H1 (cell line): ENCODE measurements at regions not wholly inside any gene's neighbourhood (a gene's known extent, or its start where the extent isn't known, plus 50 kb on each side); places are given as distances from the start of the nearest gene placed in this dataset.

Experiments used
- CTCF ChIA-PET: fragments of 300-600 bp; sonication (Branson Sonifier 250); formaldehyde crosslinking; loops from one replicate; lab custom pipeline; 2021; ENCODE audit not compliant: partially characterized antibody; lab: Charles Lee
- POLR2A ChIA-PET: fragments of 300-600 bp; sonication (Branson Sonifier 250); formaldehyde crosslinking; loops from one replicate; lab custom pipeline; 2021; ENCODE audit warnings: inconsistent platforms; ENCODE audit not compliant: partially characterized antibody; lab: Charles Lee
- DNase-seq, 2 experiments: peaks; one replicate each; pipeline versions ENCODE4 v3.0.0 to v3.0.0-alpha.2; 2010 to 2022; ENCODE audit warnings: low spot score in 2 of 2, low read depth in 1 of 2, mixed read lengths in 1 of 2
- FAIRE-seq: peaks from 2 replicates; lab custom pipeline; 2011; peaks lifted over from hg19 to GRCh38; lab: Jason Lieb, UNC
- H2AFZ ChIP-seq: 2 replicates; pipeline ENCODE4 v1.8.1; 2012; ENCODE audit warnings: low read length, inconsistent platforms
- H2AK5ac ChIP-seq: 2 replicates; pipeline ENCODE4 v1.6.1; 2013; ENCODE audit warnings: low read depth, low read length
- H2BK120ac ChIP-seq: replicated peaks from 2 replicates; pipeline ENCODE3; 2013; ENCODE audit warnings: low read depth, low read length, inconsistent platforms
- H2BK12ac ChIP-seq: 2 replicates; pipeline ENCODE4 v1.6.1; 2013; ENCODE audit warnings: low read depth, low read length
- H2BK15ac ChIP-seq: 2 replicates; pipeline ENCODE4 v1.6.1; 2013; ENCODE audit warnings: low read length
- H2BK20ac ChIP-seq: 2 replicates; pipeline ENCODE4 v1.6.1; 2013; ENCODE audit warnings: low read length
- H2BK5ac ChIP-seq: 2 replicates; pipeline ENCODE4 v1.6.1; 2013; ENCODE audit warnings: low read depth, low read length
- H3K14ac ChIP-seq: 2 replicates; pipeline ENCODE4 v1.6.1; 2013; ENCODE audit warnings: inconsistent platforms; ENCODE audit not compliant: insufficient read length
- H3K18ac ChIP-seq: 2 replicates; pipeline ENCODE4 v1.6.1; 2013; ENCODE audit warnings: low read length; ENCODE audit errors: extremely low read depth
- H3K23ac ChIP-seq: 2 replicates; pipeline ENCODE4 v1.6.1; 2013; ENCODE audit warnings: inconsistent platforms; ENCODE audit not compliant: insufficient read length
- H3K23me2 ChIP-seq: 2 replicates; pipeline ENCODE4 v1.6.1; 2013; ENCODE audit warnings: low read depth, low read length
- H3K27ac ChIP-seq: 2 replicates; pipeline ENCODE4 v1.6.1; 2011; ENCODE audit warnings: low read depth, low read length, inconsistent platforms
- H3K27me3 ChIP-seq, 4 experiments: replicated peaks in 1 of 4; 1 replicate in 1 of 4; 2 replicates in 3 of 4; pipeline versions ENCODE4 v1.6.1 to v1.8.1; 2011 to 2013; ENCODE audit warnings: low read length in 3 of 4, mild to moderate bottlenecking in 3 of 4, inconsistent platforms in 2 of 4, mixed read lengths in 2 of 4, moderate library complexity in 1 of 4; ENCODE audit not compliant: control insufficient read depth in 3 of 4, insufficient read depth in 3 of 4; ENCODE audit errors: extremely low read depth in 1 of 4
- H3K36me3 ChIP-seq, 4 experiments: 2 replicates each; pipeline versions ENCODE4 v1.6.1 to v1.8.1; 2011 to 2013; ENCODE audit warnings: mild to moderate bottlenecking in 4 of 4, low read length in 3 of 4, moderate library complexity in 2 of 4, control low read depth in 1 of 4, inconsistent platforms in 1 of 4; ENCODE audit not compliant: insufficient read depth in 4 of 4, control insufficient read depth in 2 of 4
- H3K4ac ChIP-seq: replicated peaks from 2 replicates; pipeline ENCODE3; 2013; ENCODE audit warnings: low read length, low read depth, mixed read lengths, inconsistent platforms; ENCODE audit not compliant: insufficient read length
- H3K4me1 ChIP-seq, 4 experiments: replicated peaks in 1 of 4; 1 replicate in 1 of 4; 2 replicates in 3 of 4; pipeline versions ENCODE4 v1.6.1 to v1.8.1; 2011 to 2013; ENCODE audit warnings: low read length in 3 of 4, inconsistent platforms in 2 of 4, mixed read lengths in 1 of 4; ENCODE audit not compliant: insufficient read depth in 4 of 4, control insufficient read depth in 3 of 4
- H3K4me2 ChIP-seq, 2 experiments: 2 replicates each; pipeline versions ENCODE4 v1.6.1 to v1.8.1; 2011 to 2013; ENCODE audit warnings: low read depth in 2 of 2, low read length in 2 of 2, control low read depth in 1 of 2, inconsistent platforms in 1 of 2, mild to moderate bottlenecking in 1 of 2; ENCODE audit not compliant: insufficient read depth in 1 of 2
- H3K4me3 ChIP-seq, 4 experiments: fragments of 200-600, 300-600 bp in 1 of 4; sonication (generic), shearing (Covaris generic), sonication (Bioruptor Twin) in 1 of 4; 2 replicates each; pipeline versions ENCODE4 v1.5.1 to v1.8.1; 2011 to 2016; ENCODE audit warnings: low read length in 4 of 4, low read depth in 3 of 4, control low read depth in 2 of 4, inconsistent platforms in 2 of 4, mild to moderate bottlenecking in 2 of 4, mixed read lengths in 1 of 4, moderate library complexity in 1 of 4; ENCODE audit not compliant: insufficient read depth in 2 of 4; ENCODE audit errors: extremely low read depth in 1 of 4
- H3K56ac ChIP-seq: replicated peaks from 2 replicates; pipeline ENCODE3; 2013; ENCODE audit warnings: low read depth, mild to moderate bottlenecking, mixed read lengths, low read length, inconsistent platforms; ENCODE audit not compliant: insufficient read length
- H3K79me1 ChIP-seq: 2 replicates; pipeline ENCODE4 v1.6.1; 2013; ENCODE audit warnings: low read depth, low read length, control low read depth
- H3K79me2 ChIP-seq, 2 experiments: 2 replicates each; pipeline versions ENCODE4 v1.6.1 to v1.8.1; 2012 to 2013; ENCODE audit warnings: low read length in 2 of 2, mild to moderate bottlenecking in 2 of 2, inconsistent platforms in 1 of 2; ENCODE audit not compliant: insufficient read depth in 2 of 2, control insufficient read depth in 1 of 2
- H3K9ac ChIP-seq, 4 experiments: replicated peaks in 1 of 4; 1 replicate in 1 of 4; 2 replicates in 3 of 4; pipeline versions ENCODE4 v1.6.1 to v1.8.1; 2011 to 2013; ENCODE audit warnings: low read depth in 3 of 4, low read length in 3 of 4, control low read depth in 2 of 4, mild to moderate bottlenecking in 2 of 4, moderate library complexity in 2 of 4, inconsistent platforms in 1 of 4; ENCODE audit errors: extremely low read depth in 1 of 4
- H3K9me3 ChIP-seq, 2 experiments: 2 replicates each; pipeline versions ENCODE4 v1.6.1 to v1.8.1; 2012 to 2013; ENCODE audit warnings: mild to moderate bottlenecking in 2 of 2, moderate library complexity in 2 of 2, control low read depth in 1 of 2, inconsistent platforms in 1 of 2, low read depth in 1 of 2, low read length in 1 of 2, mixed read lengths in 1 of 2; ENCODE audit not compliant: insufficient read depth in 2 of 2
- H4K20me1 ChIP-seq, 2 experiments: replicated peaks in 1 of 2; 2 replicates each; pipeline versions ENCODE3 to v1.8.1; 2011 to 2013; ENCODE audit warnings: inconsistent platforms in 2 of 2, low read length in 2 of 2, mild to moderate bottlenecking in 1 of 2; ENCODE audit not compliant: insufficient read depth in 2 of 2, control insufficient read depth in 1 of 2
- H4K5ac ChIP-seq: 2 replicates; pipeline ENCODE4 v1.6.1; 2013; ENCODE audit warnings: low read length, low read depth, mixed read lengths, inconsistent platforms; ENCODE audit not compliant: insufficient read length
- H4K8ac ChIP-seq: 2 replicates; pipeline ENCODE4 v1.8.0; 2013; ENCODE audit warnings: mild to moderate bottlenecking, moderate library complexity, low read length, inconsistent platforms; ENCODE audit not compliant: insufficient read depth; ENCODE audit errors: extremely low read depth
- H4K91ac ChIP-seq: replicated peaks from 2 replicates; pipeline ENCODE3; 2013; ENCODE audit warnings: low read length, mixed read lengths, inconsistent platforms; ENCODE audit not compliant: insufficient read length
- GTF2F1 ChIP-seq: IDR thresholded peaks from 2 replicates; pipeline ENCODE4 v1.6.1; 2012; ENCODE audit warnings: low read depth, low read length, improper control_type of control experiment, borderline replicate concordance
- RAD21 ChIP-seq, 2 experiments: IDR thresholded peaks in 1 of 2; conservative IDR thresholded peaks in 1 of 2; 2 replicates each; pipeline ENCODE4 v1.6.1; 2011; ENCODE audit warnings: low read depth in 2 of 2, low read length in 2 of 2, improper control_type of control experiment in 1 of 2, inconsistent platforms in 1 of 2, mild to moderate bottlenecking in 1 of 2, moderate library complexity in 1 of 2
- RNF2 ChIP-seq: fragments of 200-900, 300-1000 bp; sonication (generic); IDR thresholded peaks from 2 replicates; pipeline ENCODE4 v1.7.1; 2016; ENCODE audit warnings: borderline replicate concordance, low read depth, mild to moderate bottlenecking, antibody characterized with exemption, low read length; ENCODE audit not compliant: poor library complexity, severe bottlenecking; ENCODE audit errors: missing control alignments
- WGBS, 2 experiments: shearing (Covaris generic) in 1 of 2; methylation state at CpG; one replicate each; pipeline versions ENCODE4 v1.1.6 to v1.1.7; 2013 to 2015; ENCODE audit warnings: low lambda C conversion rate in 2 of 2, mixed read lengths in 2 of 2, inconsistent platforms in 1 of 2, low coverage in 1 of 2, missing lambda C conversion rate in 1 of 2; ENCODE audit not compliant: insufficient replicate concordance in 2 of 2, insufficient coverage in 1 of 2, insufficient read length in 1 of 2; ENCODE audit errors: extremely low coverage in 1 of 2, missing lambda C conversion rate in 1 of 2; 5-methylcytosine and 5-hydroxymethylcytosine counted together

DNA sequence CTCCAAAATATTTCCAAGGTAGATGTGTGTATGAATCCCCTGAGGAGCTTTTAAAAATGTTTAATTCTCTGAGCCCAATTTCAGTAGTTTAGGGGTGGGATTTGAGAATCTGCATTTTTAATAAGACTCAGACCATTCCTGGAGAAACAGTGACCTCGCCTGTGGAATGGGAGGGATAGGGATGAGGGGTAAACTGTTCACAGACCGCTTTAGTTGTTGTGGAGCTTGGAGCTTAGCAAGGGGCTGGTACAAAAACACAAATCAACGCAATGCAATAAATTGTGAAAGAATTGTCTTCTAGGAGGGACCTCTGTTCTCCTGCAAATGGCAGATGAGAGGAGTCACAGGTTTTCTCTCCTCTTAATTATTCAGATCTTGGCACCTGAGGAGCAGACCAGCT lies 239.3 kb upstream of the SULF2 start:
- ChIA-PET CTCF (interaction anchor here (1.2 kb wide), 1 partner anchor 596 kb away, joined by 6 read pairs; no protein-coding TSS in a partner anchor), POLR2A (interaction anchor here (0.6 kb wide), 1 partner anchor 96 kb away, joined by 3 read pairs; no protein-coding TSS in a partner anchor)
- DNase-seq: no peak
- H3K36me3 ChIP-seq: no peaks in the 10 kb centered on the region
- no peak overlapping the region for H2BK20ac ChIP-seq
- H2AK5ac ChIP-seq: no peak overlapping the region
- H4K8ac ChIP-seq: no peak overlapping the region
- H3K4me1 ChIP-seq: peaks cover 0 to 11% (median 5%) of the 10 kb centered on the region in 4 experiments; a peak in 5 of 7 replicates
- no peak overlapping the region; the same call in 1 of the 2 replicates for H2BK5ac ChIP-seq
- no peak overlapping the region for H3K4me3 ChIP-seq
- no peak overlapping the region for H2BK120ac ChIP-seq
- H3K4me2 ChIP-seq: no peak overlapping the region
- FAIRE-seq: no peak
- no peak overlapping the region for H3K4ac ChIP-seq
- no peak overlapping the region for H3K18ac ChIP-seq
- no peaks in the 10 kb centered on the region for H3K9me3 ChIP-seq
- H3K79me2 ChIP-seq: no peaks in the 10 kb centered on the region
- H3K27me3 ChIP-seq: no peaks in the 10 kb centered on the region
- no peak overlapping the region for H3K23ac ChIP-seq
- H2AFZ ChIP-seq: no peak overlapping the region
- 86% methylated on average over 3 of the region's 3 CpGs; no CpG with 5 or more reads in 1 of the 2 experiments for WGBS, 2 experiments
- no peak overlapping the region for H4K5ac ChIP-seq
- no peak overlapping the region for H3K56ac ChIP-seq
- no peak overlapping the region for H3K14ac ChIP-seq
- no peak overlapping the region for H3K27ac ChIP-seq
- H4K20me1 ChIP-seq: no peaks in the 10 kb centered on the region
- H3K9ac ChIP-seq: no peak overlapping the region
- no peaks in the 10 kb centered on the region for H3K79me1 ChIP-seq
- no peak for TF ChIP-seq RNF2
- no peak for TF ChIP-seq GTF2F1
- peak in 1 of 2 experiments; percentile 36; a peak in 2 of 4 replicates for TF ChIP-seq RAD21 (IDR thresholded peaks at IDR 0.05 in 1 of 2, conservative IDR thresholded peaks at IDR 0.05 in 1 of 2; ENCODE audit: low read depth in 2 of 2, low read length in 2 of 2)
- no peak overlapping the region for H2BK15ac ChIP-seq
- no peak overlapping the region for H4K91ac ChIP-seq
- H2BK12ac ChIP-seq: no peak overlapping the region
- H3K23me2 ChIP-seq: no peaks in the 10 kb centered on the region
